GM23248 (cell line): ENCODE measurements at regions not wholly inside any gene's neighbourhood (a gene's known extent, or its start where the extent isn't known, plus 50 kb on each side); places are given as distances from the start of the nearest gene placed in this dataset.

ENCODE experiments used
- EZH2 ChIP-seq: fragments of 200-600 bp; sonication (generic); IDR thresholded peaks from 2 replicates; pipeline ENCODE4 v1.6.1; 2018; ENCODE audit warnings: antibody characterized with exemption, mild to moderate bottlenecking; ENCODE audit not compliant: insufficient read depth, poor library complexity, severe bottlenecking
- EZH2phosphoT487 ChIP-seq: fragments of 200-600 bp; sonication (generic); IDR thresholded peaks from 2 replicates; pipeline ENCODE4 v1.6.1; 2018; ENCODE audit warnings: antibody characterized with exemption, moderate library complexity, mild to moderate bottlenecking, low read depth; ENCODE audit not compliant: insufficient read depth

DNA sequence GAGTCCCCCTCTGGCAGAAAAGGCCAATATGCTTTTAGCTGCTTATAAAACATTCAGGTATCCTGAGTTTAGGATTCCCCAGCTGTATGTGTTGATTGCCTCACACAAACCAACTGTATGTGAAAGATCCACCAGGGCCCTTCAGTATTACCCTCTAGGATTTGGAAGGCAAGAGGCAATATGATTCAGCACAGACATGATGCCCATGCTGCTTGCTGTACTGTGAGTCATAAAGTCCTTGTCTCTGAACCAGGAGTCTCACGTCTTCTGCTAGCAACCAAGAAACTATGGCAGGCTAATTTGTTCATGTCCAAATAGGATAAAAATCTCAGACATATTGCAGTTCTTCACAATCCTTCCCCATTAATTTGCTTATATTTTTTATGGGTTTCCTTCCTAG lies 789.2 kb upstream of the SLC35B3 start:
- TF ChIP-seq EZH2: no peak
- TF ChIP-seq EZH2phosphoT487: no peak
